ENCODE measurements at regions not wholly inside any gene's neighbourhood (a gene's known extent, or its start where the extent isn't known, plus 50 kb on each side); places are given as distances from the start of the nearest gene placed in this dataset.
"Not testable (repeated sequence)": the region's sequence is repeated elsewhere in the genome, so short reads cannot be mapped to it uniquely, and the experiment has no call there.

DNA sequence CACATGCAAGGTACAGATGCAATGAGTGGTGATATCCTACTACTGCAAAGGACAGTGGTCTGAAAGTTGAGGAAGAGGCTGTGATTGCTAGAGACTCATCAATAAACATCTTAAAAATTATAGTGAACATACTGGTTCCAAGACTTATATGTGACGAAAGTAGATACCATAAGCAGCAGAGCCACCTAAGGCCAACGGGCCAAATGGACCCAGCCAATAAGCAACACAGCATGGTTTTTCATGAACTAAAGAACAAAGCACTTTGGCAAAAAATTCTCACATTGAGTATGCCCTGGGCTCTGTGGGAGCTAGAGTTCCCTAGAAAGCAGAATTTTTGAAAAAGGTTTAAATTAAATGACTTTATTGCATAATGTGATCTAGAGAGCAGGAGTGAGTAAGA, 272.1 kb downstream of the SI start:
- Histone ChIP-seq H3K36me3 (ENCODE audit: control insufficient read depth, low read length) (no peaks in the 10 kb centered on the region), H3K9me3 (ENCODE audit: control insufficient read depth, insufficient read depth, low read length) (no peaks in the 10 kb centered on the region), H3K4me2 (ENCODE audit: low read length) (no peak overlapping the region), H3K4me3 (ENCODE audit: low read length) (no peak overlapping the region), H3K27me3 (ENCODE audit: control insufficient read depth, low read length) (no peaks in the 10 kb centered on the region), H3K4me1 (ENCODE audit: control insufficient read depth, low read length) (no peaks in the 10 kb centered on the region), H3K79me2 (ENCODE audit: control insufficient read depth, low read length) (no peaks in the 10 kb centered on the region), H3K9me2 (replicated peaks; ENCODE audit: control insufficient read depth, low read length) (no peaks in the 10 kb centered on the region), H3F3A (ENCODE audit: control insufficient read depth, insufficient read depth) (no peaks in the 10 kb centered on the region), H3K27ac (ENCODE audit: low read depth, low read length) (no peak overlapping the region), H4K20me1 (ENCODE audit: control insufficient read depth, insufficient read depth, low read depth, low read length) (no peaks in the 10 kb centered on the region)
- TF ChIP-seq, protein P1, sequence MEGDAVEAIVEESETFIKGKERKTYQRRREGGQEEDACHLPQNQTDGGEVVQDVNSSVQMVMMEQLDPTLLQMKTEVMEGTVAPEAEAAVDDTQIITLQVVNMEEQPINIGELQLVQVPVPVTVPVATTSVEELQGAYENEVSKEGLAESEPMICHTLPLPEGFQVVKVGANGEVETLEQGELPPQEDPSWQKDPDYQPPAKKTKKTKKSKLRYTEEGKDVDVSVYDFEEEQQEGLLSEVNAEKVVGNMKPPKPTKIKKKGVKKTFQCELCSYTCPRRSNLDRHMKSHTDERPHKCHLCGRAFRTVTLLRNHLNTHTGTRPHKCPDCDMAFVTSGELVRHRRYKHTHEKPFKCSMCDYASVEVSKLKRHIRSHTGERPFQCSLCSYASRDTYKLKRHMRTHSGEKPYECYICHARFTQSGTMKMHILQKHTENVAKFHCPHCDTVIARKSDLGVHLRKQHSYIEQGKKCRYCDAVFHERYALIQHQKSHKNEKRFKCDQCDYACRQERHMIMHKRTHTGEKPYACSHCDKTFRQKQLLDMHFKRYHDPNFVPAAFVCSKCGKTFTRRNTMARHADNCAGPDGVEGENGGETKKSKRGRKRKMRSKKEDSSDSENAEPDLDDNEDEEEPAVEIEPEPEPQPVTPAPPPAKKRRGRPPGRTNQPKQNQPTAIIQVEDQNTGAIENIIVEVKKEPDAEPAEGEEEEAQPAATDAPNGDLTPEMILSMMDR (IDR thresholded peaks at IDR 0.05; ENCODE audit: low read depth, low read length, poor library complexity, severe bottlenecking) = no peak
- no peak for TF ChIP-seq EZH2phosphoT487 (IDR thresholded peaks at IDR 0.05; ENCODE audit: borderline replicate concordance, low read length)

DNA sequence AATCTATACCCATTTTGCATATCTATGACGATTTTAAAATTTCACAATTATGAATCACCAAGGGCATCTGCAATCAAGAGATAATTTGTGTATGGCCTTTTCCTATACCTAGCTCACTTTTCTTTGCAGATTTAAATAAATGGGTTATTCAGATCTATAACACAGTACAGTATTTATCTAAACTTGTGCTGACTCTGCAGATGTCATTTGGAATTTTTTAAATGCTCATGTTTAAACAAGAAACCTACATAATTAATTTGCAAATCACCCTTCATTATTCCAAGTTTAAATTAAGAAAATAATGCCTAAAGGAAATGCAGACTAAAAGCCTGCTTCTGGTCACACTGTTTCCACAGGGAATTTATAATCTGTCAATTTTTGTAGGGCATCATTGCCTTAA, 284.2 kb downstream of the SI start:
- H3K4me3 ChIP-seq (ENCODE audit: low read length) = no peak overlapping the region
- H3K36me3 ChIP-seq (ENCODE audit: control insufficient read depth, low read length) = no peaks in the 10 kb centered on the region
- no peaks in the 10 kb centered on the region for H3K4me1 ChIP-seq (ENCODE audit: control insufficient read depth, low read length)
- H3K79me2 ChIP-seq (ENCODE audit: control insufficient read depth, low read length) = no peaks in the 10 kb centered on the region
- no peak overlapping the region for H3K27ac ChIP-seq (ENCODE audit: low read depth, low read length)
- H3F3A ChIP-seq (ENCODE audit: control insufficient read depth, insufficient read depth) = no peaks in the 10 kb centered on the region
- H3K4me2 ChIP-seq (ENCODE audit: low read length) = no peak overlapping the region
- no peak for TF ChIP-seq EZH2phosphoT487 (IDR thresholded peaks at IDR 0.05; ENCODE audit: borderline replicate concordance, low read length)
- TF ChIP-seq, protein P1 (IDR thresholded peaks at IDR 0.05; ENCODE audit: low read depth, low read length, poor library complexity, severe bottlenecking) = no peak
- no peaks in the 10 kb centered on the region for H3K9me3 ChIP-seq (ENCODE audit: control insufficient read depth, insufficient read depth, low read length)
- no peaks in the 10 kb centered on the region for H3K9me2 ChIP-seq (replicated peaks; ENCODE audit: control insufficient read depth, low read length)
- H3K27me3 ChIP-seq (ENCODE audit: control insufficient read depth, low read length) = no peaks in the 10 kb centered on the region
- H4K20me1 ChIP-seq (ENCODE audit: control insufficient read depth, insufficient read depth, low read depth, low read length) = no peaks in the 10 kb centered on the region

DNA sequence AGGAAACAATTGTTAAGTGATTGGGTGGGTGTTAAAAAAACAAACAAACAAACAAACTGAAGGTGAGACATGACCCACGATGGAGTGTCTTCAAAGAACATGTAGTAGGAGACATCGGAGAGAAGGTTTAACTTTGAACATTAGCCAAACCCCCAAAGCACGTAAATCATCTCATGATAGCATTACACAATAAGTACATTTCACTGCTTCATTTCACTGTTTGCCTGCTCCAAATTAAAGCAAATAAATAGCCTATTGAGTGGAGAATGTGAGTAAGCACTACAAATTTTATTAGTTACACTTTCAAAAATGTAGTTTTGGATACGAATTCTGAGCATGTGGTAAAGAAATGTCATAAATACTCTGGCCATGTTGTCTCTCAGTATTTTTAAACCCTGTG, 287.0 kb downstream of the SI start:
- H4K20me1 ChIP-seq (ENCODE audit: control insufficient read depth, insufficient read depth, low read depth, low read length) = no peaks in the 10 kb centered on the region
- H3K36me3 ChIP-seq (ENCODE audit: control insufficient read depth, low read length) = no peaks in the 10 kb centered on the region
- H3K4me1 ChIP-seq (ENCODE audit: control insufficient read depth, low read length) = no peaks in the 10 kb centered on the region
- H3K9me2 ChIP-seq (replicated peaks; ENCODE audit: control insufficient read depth, low read length) = no peaks in the 10 kb centered on the region
- H3K27me3 ChIP-seq (ENCODE audit: control insufficient read depth, low read length) = no peaks in the 10 kb centered on the region
- no peak overlapping the region for H3K27ac ChIP-seq (ENCODE audit: low read depth, low read length)
- no peaks in the 10 kb centered on the region for H3F3A ChIP-seq (ENCODE audit: control insufficient read depth, insufficient read depth)
- H3K9me3 ChIP-seq (ENCODE audit: control insufficient read depth, insufficient read depth, low read length) = no peaks in the 10 kb centered on the region
- H3K79me2 ChIP-seq (ENCODE audit: control insufficient read depth, low read length) = no peaks in the 10 kb centered on the region
- H3K4me3 ChIP-seq (ENCODE audit: low read length) = no peak overlapping the region
- TF ChIP-seq EZH2phosphoT487 (IDR thresholded peaks at IDR 0.05; ENCODE audit: borderline replicate concordance, low read length) = no peak
- TF ChIP-seq, protein P1 (IDR thresholded peaks at IDR 0.05; ENCODE audit: low read depth, low read length, poor library complexity, severe bottlenecking) = no peak
- H3K4me2 ChIP-seq (ENCODE audit: low read length) = no peak overlapping the region

DNA sequence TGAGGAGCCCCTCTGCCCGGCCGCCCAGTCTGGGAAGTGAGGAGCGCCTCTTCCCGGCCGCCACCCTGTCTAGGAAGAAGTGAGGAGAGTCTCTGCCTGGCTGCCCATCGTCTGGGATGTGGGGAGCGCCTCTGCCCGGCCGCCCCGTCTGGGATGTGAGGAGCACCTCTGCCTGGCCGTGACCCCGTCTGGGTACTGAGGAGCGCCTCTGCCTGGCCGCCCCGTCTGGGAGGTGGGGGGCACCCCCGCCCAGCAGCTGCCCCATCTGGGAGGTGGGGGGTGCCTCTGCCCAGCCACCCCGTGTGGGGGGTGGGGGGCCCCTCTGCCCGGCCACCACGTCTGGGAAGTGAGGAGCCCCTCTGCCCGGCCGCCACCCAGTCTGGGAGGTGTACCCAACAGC, 293.9 kb downstream of the SI start:
- H4K20me1 ChIP-seq (ENCODE audit: control insufficient read depth, insufficient read depth, low read depth, low read length); H3K4me3 ChIP-seq (ENCODE audit: low read length); H3K79me2 ChIP-seq (ENCODE audit: control insufficient read depth, low read length); H3K36me3 ChIP-seq (ENCODE audit: control insufficient read depth, low read length); H3K27ac ChIP-seq (ENCODE audit: low read depth, low read length); H3F3A ChIP-seq (ENCODE audit: control insufficient read depth, insufficient read depth); H3K27me3 ChIP-seq (ENCODE audit: control insufficient read depth, low read length); H3K4me2 ChIP-seq (ENCODE audit: low read length); H3K9me3 ChIP-seq (ENCODE audit: control insufficient read depth, insufficient read depth, low read length); H3K4me1 ChIP-seq (ENCODE audit: control insufficient read depth, low read length); H3K9me2 ChIP-seq (replicated peaks; ENCODE audit: control insufficient read depth, low read length): not testable (repeated sequence)

All from DOHH2 (cell line).